HG03439 (cell line): ENCODE measurements at regions not wholly inside any gene's neighbourhood (a gene's known extent, or its start where the extent isn't known, plus 50 kb on each side); places are given as distances from the start of the nearest gene placed in this dataset.

Experiments
- ATAC-seq: cut with Tn5 transposase; IDR thresholded peaks from one replicate; pipeline ENCODE4 v1.9.1; 2021; ENCODE audit warnings: mild to moderate bottlenecking, moderate library complexity; ENCODE audit not compliant: unreplicated experiment

DNA sequence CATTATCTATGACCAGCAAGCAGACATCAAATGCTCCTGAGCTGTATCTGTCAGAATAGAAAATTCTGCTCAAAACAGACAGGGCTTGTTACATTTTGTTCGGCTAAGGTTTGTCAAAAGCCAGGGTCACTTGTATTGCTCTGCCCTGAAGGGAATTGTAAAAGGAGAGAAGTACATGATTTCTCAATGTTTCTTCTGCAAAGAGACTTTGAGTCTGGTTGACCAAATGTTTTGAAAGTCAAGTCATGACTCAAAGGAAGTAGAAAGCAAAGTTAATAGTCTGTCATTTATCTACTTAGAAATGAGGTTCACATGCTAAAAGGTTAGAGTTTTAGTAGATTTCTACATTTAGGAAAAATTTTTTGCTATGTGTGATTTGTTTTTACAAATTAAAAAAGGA lies 1624.1 kb upstream of the ZEB2 start:
- ATAC-seq: no peak

DNA sequence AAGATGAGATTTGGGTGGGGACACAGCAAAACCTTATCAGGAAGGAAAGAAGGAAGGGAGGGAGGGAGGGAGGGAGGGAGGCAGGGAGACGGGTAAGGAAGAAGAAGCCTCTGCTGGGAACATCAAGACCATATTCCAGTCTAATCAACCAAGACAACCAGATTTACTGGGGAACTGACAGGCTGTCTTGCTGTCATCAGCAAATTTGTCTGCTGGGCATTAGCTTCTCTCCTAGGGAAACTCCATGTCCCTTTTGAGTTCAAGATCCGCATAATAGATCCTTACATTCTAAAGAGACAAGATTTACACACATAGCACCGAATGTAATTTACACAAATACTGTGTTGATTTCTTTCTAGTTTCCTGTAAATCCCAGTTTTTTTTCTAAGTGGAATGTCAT lies 1618.9 kb upstream of the ZEB2 start:
- ATAC-seq: no peak

DNA sequence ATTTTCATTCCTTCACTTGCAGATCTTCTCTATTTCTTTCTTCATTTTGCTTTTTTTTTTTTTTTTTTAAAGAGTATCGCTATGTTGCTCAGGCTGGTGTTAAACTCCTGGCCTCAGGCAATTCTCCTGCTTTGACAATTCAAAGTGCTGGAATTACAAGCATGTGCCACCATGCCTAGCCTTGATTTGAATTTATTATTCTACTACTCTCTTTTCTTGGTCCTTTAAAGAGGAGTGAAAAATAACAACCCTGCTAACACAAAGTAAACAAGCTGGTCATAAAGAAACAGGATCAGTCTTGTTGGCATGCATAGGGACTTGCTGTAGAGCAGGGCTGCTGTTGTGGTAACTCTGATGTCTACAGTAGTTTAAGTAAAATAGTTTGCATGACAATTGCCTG lies 1615.3 kb upstream of the ZEB2 start:
- ATAC-seq: no peak

DNA sequence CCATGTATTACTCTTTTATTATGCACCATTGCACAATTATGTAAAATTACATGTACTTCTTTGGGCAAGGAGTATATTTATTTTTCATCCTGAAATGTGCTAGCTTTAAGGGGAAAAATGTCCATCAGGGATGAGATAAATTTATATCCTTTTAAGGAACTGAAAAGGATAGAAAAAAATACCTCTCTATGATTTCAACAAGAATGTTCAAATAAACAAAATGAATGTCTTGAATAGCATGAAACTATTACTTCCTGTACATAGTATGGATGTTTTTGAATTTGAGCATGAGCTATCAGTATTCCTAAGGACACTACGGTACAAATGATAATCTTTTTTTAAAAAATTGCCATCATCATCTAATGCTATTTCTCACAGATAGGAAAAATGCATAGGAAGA lies 1611.9 kb upstream of the ZEB2 start:
- ATAC-seq: no peak

DNA sequence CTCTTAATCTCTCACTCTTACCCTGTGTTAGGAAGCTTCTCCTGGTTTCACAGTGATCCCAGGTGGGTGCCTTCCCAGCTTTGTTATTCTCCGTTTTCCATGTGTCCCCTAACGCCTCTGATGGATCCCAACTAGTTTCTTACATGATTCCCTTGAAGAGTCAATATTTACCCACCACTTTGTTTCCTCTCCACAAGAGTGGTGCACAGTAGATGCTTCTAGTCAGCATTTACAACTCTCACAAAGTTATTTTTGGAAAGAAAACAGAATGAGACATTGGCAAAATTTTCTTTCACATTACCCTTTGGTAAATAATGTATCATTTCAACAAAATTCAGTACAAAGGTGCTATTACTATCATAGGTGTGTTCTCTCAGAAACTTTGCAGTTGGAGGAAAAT lies 1611.1 kb upstream of the ZEB2 start:
- ATAC-seq: no peak

DNA sequence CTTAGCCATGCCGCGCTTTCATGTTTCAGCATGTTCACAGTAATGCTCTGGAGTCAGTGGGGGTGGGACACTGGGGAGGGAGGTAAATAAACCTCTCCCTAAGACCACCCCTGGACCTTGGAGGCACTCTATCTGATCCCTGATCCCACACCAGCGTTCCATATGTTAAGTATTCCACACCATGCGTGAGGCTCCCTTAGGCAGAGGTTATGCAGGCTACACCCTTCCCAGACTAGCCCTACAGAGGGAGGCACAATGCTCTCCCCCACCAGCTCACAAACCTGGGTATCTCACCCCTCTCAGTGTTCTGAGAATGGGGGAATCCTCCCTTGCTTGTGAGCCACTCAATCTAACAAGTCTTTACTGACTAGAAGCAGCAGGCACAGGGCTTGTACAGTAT lies 1610.4 kb upstream of the ZEB2 start:
- no peak for ATAC-seq

DNA sequence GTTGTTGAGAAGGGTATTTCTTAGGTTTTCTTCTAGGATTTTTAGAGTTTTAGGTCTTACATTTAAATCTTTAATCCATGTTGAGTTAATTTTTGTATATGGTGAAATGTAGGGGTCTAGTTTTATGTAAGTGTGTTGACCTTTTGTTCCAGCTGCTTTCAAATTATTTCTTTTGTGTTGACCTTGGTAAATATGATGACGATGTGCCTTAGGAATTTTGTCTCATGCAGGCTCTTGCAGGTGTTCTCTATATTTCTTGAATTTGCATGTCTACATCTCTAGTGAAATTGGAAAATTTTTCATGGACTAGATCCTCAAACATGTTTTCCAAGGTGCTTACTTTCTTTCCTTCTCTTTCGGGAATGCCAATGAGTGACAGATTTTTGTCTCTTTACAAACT lies 1609.3 kb upstream of the ZEB2 start:
- no peak for ATAC-seq

DNA sequence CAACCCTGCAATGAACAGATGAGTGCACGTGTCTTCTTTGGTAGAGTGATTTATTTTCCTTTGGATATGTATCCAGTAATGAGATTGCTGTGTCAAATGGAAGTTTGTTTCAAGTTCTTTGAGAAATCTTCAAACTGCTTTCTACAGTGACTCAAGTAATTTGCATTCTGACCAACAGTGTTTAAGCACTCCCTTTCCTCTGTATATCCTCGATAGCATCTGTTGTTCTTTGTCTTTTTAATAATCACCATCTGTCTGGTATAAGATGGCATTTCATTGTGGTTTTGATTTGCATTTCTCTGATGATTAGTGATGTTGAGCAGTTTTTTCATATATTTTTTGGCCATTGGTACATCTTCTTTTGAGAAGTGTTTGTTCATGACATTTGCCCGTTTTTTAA lies 1608.3 kb upstream of the ZEB2 start:
- no peak for ATAC-seq

DNA sequence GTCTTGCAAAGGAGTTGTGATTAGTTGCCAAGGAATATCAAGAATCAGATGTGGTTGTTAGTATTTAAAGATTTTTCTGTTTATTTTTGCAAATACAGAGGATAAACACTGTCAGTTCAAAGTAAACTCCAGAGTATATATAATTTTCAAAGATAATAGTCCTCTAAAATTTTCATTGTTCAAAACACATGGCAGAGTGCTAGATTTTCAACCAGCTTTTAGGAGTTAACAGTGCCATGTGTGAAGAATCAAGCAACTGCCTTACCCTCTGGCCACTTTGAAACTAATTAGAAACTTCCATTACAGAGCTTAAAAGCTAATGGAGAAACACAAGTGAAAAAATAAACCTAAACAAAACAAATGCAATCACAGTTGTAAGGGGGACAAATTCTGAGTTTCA lies 1605.6 kb upstream of the ZEB2 start:
- no peak for ATAC-seq

DNA sequence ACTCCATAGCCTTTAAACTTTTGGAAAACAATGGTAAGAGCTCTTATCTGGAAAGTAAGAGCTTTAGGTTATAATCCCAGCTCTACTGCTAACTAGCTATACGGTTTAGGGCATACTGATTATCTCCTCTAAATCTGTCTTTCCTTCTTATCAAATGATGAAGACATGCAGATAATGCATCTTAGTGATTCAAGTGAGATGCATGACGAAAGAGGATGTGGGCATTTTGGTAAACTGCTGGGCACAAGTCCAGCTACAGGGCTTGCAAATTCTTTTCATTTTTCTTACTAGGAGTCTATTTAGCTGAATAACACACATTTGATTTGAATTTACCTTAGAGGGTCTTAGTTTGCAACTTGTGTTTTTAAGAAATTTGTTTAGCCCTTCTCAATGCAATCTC lies 1604.8 kb upstream of the ZEB2 start:
- ATAC-seq: no peak

DNA sequence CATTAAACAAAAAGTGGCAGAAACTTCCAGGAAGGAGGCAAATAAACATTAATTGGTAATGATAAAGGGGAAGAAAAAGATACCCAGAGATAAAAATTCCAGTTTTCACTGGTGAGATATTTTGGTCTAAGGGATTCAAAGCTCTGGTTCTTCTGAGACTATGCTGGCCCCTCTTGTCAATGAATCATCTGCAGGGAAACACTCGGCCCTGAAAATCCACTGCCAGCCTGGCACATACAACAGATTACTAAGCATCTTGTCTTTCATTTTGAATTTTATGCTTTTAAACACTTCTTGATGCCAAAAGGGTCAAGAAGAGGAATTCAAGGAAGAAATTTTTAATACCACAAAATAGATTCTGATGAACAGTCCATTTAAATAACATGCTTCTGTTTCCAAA lies 1603.8 kb upstream of the ZEB2 start:
- ATAC-seq: no peak

DNA sequence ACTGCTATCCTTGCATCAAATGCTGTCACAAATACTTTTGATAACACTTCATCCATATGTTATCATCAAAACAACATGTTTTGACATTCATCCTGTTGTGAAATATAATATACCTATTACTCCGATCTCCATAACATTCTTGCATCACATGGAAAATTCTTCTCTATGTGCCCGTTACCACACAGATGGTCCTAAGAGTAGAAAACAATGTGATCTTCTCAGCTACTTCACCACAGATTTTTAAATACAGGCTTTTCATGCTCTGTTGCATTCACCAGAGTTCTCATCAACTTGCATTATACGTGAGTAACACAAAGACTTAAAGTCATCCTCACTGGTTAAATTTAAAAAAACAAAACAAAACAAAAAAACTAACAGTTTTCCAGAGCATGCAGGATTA lies 1603.3 kb upstream of the ZEB2 start:
- no peak for ATAC-seq

DNA sequence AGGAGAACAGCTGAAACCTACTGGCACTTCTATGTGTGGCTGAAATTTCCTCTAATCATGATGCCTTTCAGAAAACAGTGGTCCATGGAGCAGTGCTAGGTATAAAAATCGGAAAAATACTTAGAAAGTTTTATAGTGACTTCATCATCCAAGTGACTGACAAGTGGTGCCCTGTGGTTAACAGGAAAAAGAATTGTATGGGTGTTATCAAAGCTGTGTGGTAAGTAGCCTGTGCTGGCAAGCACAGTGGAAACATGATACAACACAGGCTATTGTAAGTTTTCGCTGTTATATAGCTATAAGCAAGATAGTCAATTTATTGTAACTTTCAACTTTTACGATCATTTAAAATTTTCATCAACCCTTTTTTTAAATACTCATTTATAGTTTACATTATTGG lies 1599.7 kb upstream of the ZEB2 start:
- ATAC-seq: no peak

DNA sequence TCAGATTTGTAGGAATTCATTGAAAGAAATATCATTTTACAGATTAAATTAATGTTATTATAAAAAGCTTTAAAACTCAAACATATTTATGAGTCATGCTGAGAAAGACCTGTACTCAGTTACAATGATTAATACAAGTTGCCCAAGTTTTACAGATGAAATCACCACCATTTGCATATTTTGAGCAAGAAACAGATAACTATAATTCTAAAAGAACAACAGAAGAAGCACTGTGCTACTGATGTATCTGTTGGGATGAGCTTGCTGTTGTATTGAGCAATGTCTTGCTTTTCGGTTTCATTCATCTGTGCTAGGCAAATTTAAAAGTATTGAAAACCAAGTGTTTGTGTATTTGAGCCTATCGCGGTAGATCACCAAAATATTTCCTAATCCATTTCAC lies 1589.1 kb upstream of the ZEB2 start:
- ATAC-seq: no peak

DNA sequence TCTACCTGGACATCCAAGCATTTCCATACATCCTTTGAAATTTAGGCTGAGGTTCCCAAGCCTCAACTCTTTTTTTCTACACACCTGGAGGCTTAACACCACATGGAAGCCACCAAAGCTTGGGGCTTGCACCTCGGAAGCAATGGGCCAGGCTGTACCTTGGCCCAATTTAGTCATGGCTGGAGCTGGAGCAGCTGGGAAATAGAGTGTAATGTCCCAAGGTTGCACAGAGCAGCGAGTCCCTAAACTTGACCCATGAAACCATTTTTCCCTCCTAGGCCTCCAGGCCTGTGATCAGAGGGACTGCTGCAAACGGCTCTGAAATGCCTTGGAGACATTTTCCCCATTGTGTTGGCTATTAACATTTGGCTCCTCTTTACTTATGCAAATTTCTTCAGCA lies 1574.3 kb upstream of the ZEB2 start:
- ATAC-seq: no peak

DNA sequence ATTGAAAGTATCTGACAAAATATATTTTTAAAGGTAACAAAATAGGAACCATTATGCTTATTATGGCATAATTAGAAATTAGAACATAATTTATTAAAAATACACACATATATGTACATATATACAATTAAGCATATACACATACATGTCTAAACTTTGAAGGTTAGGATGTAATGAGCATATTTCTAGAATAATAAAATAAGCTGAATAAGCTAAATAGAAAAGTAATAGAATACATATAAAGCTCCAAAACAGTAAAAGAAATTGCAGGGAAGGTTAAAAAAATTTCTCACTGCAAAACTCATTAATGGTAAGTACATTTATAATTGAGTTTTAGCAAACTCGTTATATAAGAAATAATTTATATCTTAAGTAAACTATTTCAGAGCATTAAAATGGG lies 1561.5 kb upstream of the ZEB2 start:
- ATAC-seq: no peak

DNA sequence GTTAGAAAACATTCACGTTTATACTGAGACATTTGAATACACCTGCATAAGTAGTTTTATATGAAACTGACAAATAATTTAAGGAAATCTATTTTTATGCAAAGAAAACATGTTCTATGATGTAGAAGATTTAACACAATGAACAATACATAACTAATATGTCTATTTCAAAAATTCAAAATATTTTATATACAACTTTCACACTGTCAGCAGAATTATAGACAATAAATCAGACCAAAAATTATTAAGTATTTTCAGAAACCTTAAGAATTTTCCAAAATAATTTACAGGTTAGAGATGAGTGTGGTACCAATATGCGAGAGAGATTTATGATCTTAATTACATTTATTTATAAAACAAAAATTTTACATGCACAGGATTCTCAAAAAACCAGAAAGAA lies 1561.0 kb upstream of the ZEB2 start:
- ATAC-seq: no peak

DNA sequence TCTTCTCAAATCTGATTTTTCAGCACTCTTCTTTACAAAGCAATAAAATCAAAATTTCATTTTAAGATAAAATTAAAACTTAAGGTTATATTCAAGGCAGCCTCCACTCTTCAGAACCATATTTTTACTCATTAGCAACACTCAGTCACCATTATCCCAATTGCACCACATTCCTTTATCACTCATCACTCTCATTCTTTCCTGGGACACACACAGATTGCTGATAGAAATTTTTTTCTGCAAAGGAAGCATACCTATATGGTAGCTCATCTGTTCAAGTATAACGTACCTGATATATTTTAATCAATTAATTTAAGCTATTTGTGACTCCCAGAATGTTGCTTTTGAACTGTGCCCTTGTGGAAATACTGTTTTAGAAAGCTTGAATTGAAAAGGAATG lies 1559.3 kb upstream of the ZEB2 start:
- ATAC-seq: no peak

DNA sequence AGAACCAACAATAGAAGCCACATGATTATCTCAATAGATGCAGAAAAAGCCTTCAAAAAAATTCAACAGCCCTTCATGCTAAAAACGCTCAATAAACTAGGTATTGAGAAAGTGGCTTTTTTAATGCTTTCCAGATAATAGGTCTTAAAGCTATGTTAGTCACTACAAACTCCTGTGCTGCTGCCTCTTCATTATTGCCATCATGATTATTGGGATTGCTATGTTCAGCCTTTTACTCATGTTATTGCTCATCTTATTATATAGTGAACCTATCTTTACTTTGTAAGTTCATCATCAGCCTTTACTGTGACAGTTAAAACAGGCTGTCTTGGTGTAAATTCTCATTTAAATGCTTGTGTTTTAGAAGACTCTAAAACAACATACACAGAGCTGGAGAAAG lies 1557.2 kb upstream of the ZEB2 start:
- no peak for ATAC-seq

DNA sequence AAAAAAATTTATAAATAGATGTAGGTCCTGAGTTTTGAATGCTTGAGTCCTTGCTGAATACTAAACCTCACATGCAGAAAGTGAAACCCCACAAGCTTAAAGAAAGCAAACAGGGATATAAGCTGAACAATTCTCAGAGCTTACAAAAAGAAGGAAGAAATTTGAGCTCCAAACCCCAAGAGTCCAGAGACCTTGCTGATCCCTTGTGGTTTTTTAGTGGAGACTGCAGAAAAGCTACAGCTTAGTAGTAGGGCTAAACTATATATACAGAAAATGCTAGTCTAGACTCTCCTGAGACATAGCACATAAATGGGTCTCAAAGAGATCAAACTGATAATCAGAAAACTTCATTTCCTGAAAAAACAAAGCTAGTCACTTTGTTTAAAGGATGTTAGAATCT lies 1548.1 kb upstream of the ZEB2 start:
- ATAC-seq: no peak

DNA sequence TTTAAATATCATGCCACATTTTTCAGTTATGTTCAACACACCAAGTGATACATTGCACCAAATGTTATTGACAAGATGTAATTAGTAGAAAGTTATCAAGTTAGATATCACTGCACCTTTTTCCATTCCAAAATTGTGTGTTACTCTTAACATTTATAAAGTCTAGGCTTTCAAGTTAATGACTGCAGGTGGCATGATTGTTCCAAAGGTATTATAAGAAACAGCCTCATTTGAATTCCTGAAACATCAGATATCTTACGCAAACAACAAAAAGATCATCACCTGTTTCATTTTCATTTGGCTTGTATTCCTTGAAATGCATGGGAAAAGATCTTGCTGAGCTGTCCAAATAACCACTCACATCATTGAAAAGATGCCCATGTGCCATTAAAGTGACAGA lies 1528.2 kb upstream of the ZEB2 start:
- no peak for ATAC-seq

DNA sequence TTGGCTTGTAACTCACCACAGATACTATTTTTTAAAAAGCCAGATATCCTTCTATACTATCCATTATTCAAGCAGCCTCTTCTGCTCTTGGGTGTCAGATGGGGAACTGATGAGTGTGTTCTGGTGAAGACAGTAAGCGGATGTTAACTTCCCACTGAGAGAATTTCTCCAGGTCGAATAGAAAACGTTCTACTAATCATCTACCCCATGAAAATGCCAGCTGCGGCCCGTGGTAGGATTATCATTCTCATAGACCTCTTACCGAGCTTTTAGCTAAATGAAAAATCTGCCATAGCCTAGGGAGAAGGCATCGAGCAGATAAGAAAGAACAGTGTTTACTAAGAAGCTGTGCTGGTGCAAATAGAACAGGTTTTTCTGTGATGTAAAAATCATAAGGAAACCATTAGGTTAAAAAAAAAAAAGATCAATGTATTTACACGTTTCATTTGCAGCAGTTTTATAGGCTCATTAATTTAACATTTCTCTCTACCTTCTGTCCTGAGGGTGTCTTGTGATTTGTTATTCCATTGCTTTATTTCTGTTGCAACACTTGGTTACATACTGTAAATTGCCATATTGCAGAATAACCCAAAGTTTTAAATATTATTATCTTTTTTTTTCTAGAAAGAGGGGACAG lies 1521.5 kb upstream of the ZEB2 start:
- ATAC-seq: no peak

DNA sequence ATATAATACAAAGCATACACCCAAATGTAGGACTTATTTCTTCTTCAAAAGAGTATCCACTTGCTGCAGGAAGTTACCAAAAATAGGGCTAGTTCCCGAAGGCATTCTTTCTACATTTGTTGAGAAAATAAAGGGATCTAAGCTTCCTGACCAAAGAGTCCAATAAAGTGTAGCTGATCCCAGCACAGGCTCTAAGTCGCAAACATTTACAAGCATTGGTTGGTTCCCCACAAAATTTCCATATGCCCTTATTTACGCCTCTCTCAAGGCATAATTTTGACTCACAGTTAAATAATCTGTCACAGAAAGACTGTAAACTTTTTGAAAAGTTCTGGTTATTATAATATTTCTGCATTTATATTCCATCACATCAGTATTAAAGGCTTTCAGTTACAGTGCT lies 1520.1 kb upstream of the ZEB2 start:
- no peak for ATAC-seq

DNA sequence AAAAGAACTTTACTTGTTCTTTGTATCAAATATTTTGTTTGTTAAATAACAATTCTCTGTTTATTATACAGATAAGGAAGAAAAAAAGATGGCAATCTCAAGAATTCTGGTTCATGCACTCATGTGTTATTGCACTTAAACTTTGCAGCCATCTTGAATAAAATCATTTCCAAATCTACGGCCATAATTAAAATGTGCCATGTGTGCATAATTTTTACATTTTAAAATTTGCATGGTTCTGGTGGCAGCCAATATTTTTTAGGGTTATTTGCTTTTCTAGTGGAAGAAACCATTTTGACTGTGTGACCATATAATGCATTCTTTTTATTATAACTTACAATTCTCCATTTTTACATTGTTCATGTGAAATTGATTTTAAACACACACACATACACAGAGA lies 1518.1 kb upstream of the ZEB2 start:
- ATAC-seq: no peak
